Stimulated activated CD8-positive, alpha-beta memory T cell treated with anti-CD3 and anti-CD28 coated beads, Interleukin-2, amount 100 ng/mL, for 1 hour (primary cell): ENCODE measurements at regions not wholly inside any gene's neighbourhood (a gene's known extent, or its start where the extent isn't known, plus 50 kb on each side); places are given as distances from the start of the nearest gene placed in this dataset.

Experiments
- DNase-seq, 2 donors: peaks; one replicate each; pipeline ENCODE4 v3.0.0-alpha.2; 2020; ENCODE audit warnings: low read depth in 2 of 2

DNA sequence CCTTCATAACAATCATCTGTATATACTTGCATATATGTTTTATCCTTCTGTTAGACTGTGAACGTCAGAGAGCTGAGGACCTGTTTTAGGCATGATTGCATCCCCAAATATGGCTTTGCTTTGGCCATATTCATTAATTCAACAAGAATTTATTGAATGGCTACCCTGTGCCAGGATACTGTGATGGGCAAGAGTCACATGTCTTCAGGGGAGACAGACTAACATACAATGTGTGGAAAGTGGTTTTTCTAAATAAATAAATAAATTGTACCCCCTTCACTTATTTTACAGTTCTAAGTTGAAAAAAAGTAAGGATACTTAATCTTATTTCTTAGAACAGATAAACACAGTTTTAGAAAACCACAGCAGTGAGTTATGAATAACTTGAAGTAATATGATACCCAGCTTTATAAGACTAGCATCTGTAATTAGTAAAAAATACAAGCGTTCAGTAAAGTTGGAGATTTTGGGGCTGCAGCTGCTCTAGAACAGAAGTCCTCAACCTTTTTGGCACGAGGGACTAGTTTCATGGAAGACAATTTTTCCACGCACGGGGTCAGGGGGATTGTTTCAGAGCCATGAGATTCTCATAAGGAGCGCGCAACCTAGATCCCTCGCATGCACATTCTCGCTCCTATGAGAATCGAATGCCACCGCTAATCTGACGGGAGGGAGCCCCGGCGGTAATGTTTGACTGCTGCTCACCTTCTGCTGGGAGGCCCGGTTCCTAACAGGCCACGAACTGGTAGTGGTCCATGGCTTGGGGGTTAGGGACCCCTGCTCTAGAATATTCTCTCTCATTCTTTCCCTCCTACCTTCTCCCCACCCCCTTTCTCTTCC, 89.4 kb upstream of the MTPN start:
- DNase-seq = no peak

DNA sequence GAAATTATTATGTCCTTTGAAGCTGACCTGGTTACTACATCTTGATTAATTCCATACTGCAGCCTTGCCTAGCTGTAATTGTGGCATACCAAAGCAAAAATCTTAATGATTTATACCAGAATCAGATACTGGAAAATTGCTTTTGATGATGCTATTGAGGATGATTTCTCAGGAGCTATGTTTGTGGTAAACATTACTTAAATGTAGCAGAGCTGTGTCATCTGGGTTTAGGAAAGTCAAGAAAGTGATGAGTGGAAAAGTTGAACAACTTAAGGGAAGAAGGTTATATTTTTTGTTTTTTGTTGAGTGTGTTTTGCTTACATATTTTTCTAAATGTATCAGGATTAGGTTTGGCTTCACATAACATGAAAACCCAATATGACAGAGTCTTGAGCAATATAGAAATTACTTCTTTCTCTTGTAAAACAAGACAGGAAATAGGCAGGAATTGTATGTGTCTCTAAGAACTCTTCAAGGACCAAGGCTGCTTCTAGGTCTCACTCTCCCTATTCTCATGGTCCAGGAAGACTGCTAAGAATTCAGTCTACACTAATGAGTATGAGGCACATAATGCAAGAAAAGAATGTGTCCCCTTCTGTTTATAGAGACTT, 87.6 kb upstream of the MTPN start:
- DNase-seq = no peak

DNA sequence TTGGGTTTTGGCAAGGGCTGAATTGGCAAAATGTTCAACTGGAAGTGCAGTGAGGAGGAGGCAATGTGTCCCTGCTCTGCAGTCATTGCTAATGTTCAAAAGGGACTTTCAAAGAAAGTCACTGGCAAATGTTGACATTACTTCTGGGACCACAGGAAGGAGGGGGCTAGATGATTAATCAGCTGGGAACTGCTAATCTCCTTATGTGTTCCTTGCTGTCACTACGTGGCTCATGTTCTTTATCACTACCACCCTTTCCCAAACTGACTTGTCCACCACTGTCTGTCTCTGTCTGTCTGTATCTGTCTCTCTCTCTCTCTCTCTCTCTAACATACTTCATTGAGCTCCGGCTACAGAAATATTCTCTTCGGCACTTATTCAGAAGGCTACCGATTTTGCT, 86.9 kb upstream of the MTPN start:
- no peak for DNase-seq

DNA sequence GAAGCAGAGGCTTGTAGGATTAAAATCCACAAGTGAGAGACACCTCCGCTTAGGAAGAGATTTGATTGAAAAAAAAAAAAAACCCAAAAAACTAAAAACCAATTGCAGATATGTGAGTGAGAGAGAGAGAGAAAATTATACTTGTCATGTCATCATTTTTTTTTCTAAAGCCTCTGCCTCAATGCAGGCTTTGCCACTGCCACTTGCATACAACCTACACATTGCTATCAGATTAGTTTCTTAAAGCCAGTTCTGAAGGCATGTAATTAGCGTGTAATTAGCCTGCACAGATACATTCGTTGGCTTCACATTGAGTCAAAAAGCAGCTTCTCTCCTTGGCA, 86.1 kb upstream of the MTPN start:
- DNase-seq = no peak

DNA sequence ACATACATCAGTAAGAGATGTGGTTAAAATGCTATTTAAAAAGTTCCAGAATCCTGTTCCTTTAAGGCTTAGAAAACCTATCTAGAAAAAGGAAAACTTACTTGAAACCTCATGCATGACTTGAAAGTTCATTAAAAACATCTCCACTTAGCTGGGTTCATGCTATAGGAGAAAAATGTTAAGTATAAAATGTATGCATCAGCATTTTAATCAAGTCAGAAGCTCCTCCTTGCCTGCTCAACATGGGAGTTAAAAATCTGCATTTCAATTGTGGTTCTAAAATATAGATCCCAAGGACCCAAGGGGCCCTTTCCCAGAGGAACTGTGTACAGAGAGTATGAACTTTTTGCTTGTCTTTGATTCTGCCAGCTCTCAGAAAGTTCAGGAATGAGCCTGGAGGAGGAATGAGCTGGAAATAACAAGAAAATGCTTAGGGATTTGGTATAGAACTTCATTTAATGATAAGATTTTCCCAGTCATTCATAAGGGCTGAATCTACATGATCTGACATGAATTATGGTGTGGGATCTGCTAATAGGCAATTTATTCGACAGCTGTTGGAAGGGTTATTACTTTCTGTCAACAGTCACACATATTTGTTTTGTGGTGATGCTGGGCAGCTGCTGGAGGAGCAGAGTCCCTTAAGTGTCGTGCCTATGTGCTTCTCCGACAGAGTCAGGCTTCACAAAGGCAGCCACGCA, 85.6 kb upstream of the MTPN start:
- no peak for DNase-seq

DNA sequence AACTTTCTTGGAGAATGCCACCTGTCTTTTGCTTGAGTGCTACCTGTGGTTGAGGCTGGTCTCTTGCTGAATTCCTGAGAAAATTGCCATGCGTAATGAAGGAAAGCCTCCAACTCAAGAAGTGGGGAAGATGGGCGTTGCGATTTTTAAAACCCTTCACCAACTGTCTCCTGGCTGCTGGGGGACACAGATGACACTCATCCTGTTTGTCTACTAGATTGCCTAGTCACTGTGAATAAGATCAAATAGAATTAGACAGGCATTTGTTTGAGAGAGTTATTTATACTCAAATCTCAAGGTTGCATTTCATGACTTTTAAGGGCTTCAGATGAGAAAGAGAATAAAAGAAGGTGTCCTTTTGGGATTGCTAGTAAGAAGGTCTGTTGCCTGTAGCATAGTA, 84.3 kb upstream of the MTPN start:
- DNase-seq = no peak

DNA sequence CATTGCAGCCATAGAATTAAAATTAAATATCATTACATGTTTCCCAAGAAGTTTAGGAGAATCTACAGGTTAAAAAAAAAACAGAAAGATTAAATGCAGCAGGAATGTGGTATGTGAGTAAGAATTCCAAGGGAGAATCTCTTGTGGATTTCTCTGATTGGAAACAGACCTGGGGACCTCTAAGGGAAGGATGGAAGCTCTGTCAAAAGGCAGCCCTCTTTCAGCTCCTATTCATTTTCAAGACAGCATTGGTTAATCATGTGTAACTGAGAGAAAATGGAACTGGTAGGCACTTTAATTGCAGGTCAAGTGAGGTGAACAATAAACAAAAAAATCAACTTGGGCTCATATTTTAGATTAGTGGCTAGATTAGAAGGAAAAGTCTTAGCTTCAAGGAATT, 81.4 kb upstream of the MTPN start:
- no peak for DNase-seq

DNA sequence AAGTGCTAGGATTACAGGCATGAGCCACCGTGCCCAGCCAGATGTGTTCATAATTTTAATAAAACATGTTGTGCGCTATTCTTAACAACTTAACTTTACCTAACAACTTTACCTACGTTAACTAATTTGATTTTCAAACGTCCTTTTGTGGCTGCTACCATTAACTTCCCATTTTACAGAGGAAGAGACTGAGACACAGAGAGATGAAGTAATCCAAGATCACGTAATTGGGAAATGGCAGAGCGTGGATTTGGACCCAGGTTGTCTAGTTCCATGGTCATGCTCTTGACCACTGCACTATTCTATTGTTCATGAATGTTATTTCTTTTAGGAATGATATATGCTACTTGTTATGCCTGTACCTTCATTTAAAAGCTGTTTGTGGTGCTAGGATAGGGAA, 80.3 kb upstream of the MTPN start:
- no peak for DNase-seq

DNA sequence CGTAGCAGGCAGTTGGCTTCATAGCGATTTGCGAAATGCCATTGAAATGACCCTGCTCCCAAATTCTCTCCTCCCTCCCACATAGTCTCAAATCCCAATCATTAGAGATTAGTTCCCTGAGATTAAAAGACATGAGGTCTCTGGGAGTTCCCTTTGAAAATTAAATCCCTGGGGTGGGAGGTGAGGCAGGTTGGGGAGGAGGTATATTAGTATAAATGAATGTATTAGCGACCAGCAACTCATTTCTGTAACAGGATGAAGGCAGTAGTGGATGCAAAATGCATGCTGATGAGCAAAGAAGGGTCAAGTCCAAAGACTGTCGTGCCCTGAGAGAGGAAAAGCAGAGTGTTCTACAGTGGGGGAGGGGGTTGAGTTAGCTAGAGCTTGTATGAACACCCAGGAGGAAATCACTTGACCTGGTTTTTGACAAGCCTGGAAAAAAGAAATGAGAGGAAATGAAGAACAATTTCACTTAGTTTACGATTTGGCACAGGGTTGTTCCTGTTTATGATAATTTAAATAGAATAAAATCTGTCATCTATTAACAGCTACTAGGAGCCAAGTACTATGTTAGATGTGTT, 79.6 kb upstream of the MTPN start:
- DNase-seq = no peak

DNA sequence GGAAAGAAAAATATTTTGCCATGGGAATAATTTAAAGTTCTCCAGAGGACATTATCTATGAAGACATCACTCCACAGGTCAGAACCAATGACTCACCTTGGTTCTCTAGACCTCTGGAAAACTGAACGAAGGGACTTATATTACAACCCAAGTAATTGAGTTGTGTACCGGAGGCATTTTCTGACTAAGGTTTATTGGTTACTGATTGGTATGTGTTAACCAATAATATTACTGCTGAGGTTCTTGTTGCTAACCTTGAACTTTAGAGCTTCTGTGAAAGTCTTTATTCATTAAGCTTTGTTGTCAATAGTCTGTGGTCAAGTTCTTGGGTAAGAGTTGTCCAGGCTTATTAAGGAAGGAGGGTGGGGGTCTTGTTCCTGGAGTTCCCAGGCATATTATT, 78.1 kb upstream of the MTPN start:
- DNase-seq = no peak

DNA sequence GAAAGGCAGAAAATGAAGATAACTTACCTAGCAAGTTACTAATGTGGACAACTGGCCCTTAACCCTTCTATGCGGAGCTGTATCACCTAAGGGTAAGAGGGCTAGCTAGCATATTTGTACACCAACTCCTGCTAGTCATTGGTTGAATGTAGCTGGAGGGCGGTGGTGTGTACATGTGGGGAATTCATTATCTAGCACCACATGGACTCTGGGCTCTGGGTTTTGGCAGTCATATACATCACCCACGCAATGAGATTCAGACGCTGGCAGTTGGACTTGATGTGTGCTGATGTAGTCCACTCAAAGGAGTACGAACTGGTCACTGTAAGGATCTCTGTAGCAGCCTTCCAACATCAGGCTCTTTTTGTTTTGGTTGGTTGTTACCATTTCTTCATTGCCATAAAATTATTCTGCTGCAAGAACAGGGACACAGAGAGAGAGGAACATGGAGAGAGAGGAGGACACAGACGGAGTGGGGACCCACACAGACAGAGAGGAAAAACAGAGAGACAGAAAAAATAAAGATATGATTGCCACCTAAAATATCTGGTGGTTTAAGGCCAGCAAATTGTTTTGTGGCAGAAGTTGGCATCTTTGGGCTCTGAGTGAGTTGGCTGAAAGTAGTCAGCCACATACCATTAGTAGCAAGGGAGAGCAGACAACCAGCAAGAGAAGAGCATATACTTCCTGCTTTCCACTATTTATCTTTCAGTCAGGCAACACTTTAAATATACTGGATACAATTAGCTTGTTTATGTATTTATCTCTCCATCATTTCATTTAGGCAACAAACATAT, 76.7 kb upstream of the MTPN start:
- no peak for DNase-seq

DNA sequence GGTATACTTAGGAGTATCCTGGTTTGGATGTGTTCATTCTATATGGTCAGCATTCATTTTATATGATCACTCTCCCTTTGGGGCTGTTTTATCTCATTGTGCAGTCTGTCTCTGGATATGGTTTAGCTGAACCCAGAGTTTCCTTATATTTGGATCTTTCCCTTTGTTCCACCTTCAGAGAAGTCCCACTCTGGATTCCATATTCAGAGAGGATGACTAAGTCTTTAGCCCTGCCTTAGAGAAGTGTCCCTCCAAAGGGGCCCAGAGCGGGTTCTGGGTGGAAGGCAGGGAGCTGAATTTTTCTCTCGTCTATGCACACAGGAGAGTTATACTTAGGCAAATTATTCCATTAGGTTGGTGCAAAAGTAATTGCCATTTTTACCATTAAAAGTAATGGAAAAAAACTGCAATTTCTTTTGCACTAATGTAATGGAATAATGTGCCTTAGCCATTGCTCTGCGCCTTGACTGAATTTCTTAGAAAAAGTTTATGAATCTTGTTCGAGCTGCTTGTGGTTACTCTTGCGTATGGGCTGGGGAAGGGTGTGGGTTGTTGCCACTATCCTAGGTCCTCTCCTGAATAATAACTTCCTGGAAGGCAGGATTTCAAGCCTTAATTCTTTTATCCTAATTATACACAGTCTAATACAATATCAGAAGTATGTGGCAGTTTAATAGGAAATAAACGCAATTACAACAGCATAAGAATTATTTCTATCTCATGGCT, 74.2 kb upstream of the MTPN start:
- no peak for DNase-seq

DNA sequence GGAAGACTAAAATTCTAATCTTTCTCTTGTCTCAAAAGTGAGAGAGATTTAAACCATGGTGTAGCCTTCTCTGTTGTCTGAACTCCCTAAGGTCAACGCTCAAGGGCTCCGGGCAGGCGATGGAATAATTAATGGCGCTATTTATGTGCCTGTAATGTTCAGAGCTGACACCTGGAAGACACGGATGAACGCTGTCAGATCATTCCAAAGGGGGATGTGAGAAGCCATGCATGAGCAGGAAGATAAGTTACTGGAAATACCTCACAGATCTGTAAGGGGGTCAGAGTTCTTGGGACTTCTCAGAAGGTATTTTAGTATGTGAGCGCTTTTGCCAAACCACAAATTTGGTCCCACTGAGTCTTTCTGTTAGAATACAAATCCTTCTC, 73.3 kb upstream of the MTPN start:
- DNase-seq = no peak

DNA sequence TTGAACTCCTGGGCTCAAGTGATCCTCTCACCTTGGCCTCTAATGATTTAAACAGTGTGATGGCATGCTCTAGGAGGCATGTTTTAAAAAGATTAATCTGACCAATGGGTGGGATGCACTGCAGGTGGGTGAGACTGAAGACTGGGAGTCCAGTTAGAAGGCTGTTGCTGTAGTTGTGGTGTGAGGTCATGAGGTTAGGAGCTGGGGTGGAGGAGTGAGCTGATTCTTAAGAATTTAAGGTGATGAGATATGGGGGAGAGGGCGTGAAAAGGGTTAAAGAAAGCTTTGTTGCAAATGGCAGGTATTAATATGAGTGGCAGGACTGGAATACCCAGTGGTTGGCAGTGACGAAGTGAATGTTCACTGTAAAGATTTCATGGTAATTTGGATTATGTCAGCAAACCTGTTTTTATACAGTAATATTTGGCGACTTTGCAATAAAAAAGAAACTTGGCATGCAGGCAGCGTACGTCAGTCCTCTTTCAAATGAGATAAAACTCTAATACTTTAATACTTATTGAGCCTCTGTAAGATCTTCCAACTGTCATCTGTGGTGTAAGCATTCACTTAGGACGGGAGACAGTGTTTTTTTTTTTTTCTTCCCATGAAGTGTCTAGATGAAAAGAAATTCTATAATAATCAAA, 72.8 kb upstream of the MTPN start:
- DNase-seq = no peak

DNA sequence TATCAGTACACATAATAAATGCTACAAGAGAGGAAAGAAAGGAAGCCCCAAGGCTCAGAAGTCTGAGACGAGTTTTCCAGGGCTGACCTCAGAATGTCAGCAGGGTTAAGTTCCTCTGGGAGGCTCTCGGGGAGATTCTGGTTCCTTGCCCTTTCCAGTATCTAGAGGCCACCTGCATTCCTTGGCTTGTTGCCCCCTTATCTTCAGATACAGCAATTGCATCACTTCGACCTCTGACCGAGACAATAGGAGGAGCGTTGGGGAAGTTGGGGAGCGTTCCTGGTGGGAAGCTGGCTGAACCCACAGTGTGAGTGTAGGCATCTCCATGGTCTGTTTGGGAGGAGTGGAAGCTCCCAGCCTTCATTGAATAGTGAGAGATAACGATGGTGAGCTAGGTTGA, 72.0 kb upstream of the MTPN start:
- DNase-seq = no peak

DNA sequence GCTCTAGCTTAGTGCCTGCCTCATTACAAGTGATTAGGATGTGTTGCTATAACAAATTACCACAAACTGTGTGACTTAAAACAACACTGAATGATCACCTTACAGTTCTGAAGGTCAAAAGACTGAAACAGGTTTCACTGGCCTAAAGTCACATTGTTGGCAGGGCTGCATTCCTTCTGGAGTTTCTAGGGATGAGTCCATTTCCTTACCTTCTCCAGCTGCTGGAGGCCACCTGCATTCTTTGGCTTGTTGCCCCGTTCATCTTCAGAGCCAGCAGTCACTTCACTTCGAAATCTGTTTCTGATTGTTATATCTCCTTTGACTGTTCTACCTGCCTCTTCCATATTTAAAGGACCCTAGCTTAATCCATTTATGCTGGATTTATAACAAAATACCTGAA, 69.4 kb upstream of the MTPN start:
- no peak for DNase-seq

DNA sequence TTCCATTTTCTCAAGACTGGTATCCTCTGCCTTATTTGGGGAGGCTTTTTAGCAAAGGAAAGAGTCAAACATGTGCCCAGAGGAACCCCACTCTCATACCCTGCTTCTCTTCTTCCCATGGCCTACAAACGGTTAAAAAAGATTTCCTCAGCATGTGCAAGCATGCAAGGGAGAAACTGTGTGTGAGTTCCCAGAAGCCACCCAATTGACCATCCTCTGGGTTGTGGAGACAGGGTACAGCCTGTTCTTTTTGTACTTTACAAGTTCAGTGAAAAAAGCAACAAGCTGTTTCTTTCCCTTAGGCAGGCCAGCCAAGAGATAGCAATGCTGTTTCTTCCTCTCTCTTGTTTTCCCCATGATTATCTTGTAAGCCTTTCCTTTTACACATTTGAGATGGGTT, 68.8 kb upstream of the MTPN start:
- DNase-seq = no peak

DNA sequence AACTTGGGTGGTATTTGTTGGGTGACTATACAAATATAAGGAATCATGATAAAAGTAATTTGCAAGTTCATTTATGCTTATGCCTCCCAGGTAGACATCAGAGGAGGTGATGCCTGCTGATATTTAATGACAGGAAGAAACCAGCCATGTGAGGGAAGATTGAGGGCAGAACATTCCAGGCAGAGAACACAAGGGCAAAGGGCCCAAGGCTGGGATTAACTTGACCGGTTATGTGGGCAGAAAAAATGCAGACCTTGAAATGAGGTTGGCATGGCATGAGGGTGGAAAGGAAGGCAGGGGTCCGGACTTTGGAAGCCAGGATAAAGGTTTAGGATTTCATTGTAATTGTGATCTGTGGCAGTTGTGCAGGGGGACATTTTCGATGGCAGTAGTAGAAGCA, 68.0 kb upstream of the MTPN start:
- no peak for DNase-seq

DNA sequence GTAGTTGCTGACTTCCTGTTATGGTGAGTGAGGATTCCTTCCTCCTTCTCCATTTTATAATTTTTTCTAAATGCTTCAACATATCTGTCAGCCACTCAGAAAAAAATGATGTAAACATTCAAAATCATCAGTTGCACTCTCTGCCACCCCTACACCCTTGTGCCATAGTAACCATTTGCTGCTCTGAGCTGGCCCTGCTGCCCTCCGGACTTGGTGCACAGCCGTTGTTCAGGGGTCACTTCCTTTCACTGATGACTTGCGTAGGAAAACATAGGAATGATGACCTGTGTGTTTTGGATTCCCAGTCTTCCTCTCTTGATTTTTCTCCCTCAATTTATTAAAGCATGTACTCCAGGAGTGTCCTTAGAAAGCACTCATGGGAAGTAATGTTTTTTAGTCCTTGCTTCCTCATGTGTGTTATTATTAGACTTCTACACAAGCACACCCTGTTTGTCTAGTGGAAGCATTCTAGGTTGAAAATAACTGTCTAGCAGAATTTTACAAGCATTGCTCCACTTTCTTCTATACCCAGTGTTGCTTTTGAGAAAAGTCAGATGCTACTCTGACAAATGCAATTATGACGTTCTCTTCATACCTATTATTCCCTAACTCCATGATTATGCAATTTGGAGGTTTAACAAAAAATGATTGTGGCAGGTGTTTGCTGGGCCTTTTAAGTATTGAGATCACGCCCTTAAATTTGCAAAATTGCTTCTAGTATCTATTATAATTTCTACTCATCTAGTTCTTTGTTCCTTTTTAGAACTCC, 62.6 kb upstream of the MTPN start:
- DNase-seq = no peak

DNA sequence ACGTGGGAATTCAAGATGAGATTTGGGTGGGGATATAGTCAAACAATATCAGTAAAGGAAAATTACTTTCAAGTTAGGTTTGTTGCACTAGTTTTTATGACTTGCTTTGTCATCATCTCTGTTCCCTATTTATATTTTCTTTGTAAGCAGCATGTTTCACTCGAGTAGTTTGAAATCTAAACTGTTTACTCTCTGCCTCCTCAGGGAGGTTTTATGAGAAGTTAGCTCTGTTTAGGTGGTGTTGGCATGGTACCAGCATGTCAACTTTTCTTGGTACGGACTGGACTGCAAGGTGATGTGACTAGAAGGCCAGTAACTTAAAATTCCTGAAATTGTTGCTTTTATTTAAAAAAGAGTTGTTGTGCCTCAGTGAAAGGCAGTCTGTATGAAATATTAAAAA, 59.2 kb upstream of the MTPN start:
- DNase-seq = no peak
